MG63 (cell line): ENCODE measurements at regions not wholly inside any gene's neighbourhood (a gene's known extent, or its start where the extent isn't known, plus 50 kb on each side); places are given as distances from the start of the nearest gene placed in this dataset.

Source experiments
- DNase-seq: peaks from one replicate; pipeline ENCODE4 v3.0.0-alpha.2; 2020
- H3K27me3 ChIP-seq: fragments of 250-450 bp; sonication (Bioruptor Pico); 2 replicates; pipeline ENCODE4 v1.5.1; 2020; ENCODE audit warnings: mild to moderate bottlenecking, moderate library complexity
- H3K36me3 ChIP-seq: fragments of 250-450 bp; sonication (Bioruptor Pico); 2 replicates; pipeline ENCODE4 v1.5.1; 2020; ENCODE audit warnings: mild to moderate bottlenecking, moderate library complexity
- H3K4me3 ChIP-seq: fragments of 250-450 bp; sonication (Bioruptor Pico); 2 replicates; pipeline ENCODE4 v1.5.1; 2020; ENCODE audit warnings: mild to moderate bottlenecking, moderate library complexity
- H3K9me3 ChIP-seq: fragments of 250-450 bp; sonication (Bioruptor Pico); 2 replicates; pipeline ENCODE4 v1.5.1; 2020; ENCODE audit warnings: mild to moderate bottlenecking, moderate library complexity

DNA sequence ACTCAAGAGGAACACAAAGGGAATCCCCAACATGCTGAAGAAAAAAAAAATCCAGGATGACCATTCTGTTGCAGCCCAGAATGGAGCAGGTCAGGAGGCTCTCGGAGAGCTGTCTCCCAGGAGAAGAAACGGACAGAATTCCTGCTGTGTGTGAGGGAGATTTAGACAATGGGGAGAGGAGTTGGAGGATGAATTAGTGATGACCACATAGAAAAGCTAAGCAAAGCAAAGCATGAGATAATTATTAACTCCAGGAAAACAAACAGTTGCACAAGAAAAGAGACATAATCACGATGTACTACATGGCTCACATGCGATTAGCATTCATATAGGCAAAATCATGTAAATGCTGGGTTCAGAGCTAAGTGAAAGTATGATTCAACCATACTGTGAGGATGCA is 61.1 kb upstream of the SMYD2 start:
- Histone ChIP-seq H3K4me3 (no peak overlapping the region), H3K9me3 (no peaks in the 10 kb centered on the region), H3K36me3 (no peaks in the 10 kb centered on the region), H3K27me3 (peaks cover 41% of the 10 kb centered on the region)
- DNase-seq: no peak

DNA sequence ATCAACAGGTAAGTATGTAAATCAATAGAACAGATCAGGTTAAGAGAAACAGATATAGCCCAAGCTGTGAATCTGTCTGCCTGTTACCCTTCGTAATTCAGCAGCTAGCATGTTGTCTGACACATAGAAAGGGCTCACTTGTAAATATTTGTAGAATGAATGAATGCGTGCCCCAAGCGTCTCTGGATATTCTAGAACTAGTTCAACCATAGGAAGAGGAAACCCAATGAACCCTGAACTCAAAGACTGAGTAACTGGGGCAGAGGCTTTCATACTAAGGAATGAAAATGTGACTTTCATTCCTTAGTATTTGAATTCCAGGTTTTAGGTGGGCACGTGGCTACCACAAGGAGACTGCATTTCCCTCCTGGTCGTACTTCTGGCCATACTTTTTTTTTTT is 60.1 kb upstream of the SMYD2 start:
- Histone ChIP-seq H3K9me3 (no peaks in the 10 kb centered on the region), H3K27me3 (peaks cover 31% of the 10 kb centered on the region), H3K4me3 (no peak overlapping the region), H3K36me3 (no peaks in the 10 kb centered on the region)
- no peak for DNase-seq

DNA sequence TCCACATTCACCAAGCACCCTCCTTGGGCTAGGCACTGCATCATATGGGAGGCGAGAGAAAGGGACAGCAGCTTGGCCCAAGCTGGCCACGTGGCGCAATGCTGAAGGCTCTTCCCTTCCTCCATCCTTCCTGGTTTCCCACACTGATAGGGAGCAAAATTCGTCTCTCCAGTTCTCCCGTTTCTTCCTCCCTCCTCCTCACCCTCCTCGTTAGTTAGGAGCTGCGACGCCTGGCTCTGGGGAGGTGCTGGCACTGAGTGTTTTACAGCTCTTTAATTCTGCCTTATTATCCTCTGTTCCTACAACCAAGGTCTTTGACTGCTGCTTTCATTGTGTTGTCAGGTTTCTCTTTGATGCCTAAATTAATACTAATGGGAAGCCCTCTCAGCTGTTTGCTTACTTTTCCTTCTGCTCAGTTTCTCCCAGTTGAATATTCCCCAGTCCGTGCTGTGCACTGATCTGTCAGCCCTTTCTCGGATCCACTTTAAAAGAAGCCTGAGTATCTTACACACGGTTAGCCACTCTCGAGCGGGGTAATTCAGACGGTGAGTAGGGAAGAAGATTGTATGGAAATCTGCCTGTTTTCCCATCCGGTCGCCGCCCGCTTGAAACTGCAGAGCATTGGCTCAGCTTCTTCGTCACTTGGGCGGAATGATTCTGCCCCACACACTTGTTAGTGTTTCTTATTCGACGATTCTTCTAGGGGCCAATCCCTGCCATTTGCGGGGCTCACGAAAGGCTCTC is 56.2 kb upstream of the SMYD2 start:
- H3K9me3 ChIP-seq: no peaks in the 10 kb centered on the region
- H3K4me3 ChIP-seq: peak overlapping the region; percentile 10
- peak; percentile 13 for DNase-seq
- no peaks in the 10 kb centered on the region for H3K36me3 ChIP-seq
- peaks cover 9% of the 10 kb centered on the region for H3K27me3 ChIP-seq

DNA sequence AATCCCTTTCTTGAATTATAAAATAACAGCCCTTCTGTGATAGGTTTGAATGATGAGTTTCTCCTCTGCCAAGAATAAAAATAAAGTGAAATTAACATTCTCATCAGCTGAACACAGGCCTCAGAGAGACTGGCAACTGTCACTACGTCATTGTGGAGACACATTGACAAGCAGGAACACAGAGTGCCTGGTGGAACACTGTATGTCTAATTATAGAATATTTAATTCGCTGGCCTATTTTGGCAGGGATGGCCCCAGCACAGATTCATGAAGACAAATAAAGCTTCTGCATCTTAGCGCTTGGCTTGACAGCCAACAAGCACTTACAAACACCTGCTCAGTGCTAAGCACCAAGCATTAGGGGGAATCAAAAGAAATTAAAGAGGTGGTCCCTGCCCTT is 52.0 kb upstream of the SMYD2 start:
- Histone ChIP-seq H3K9me3 (no peaks in the 10 kb centered on the region), H3K36me3 (no peaks in the 10 kb centered on the region), H3K4me3 (no peak overlapping the region), H3K27me3 (no peaks in the 10 kb centered on the region)
- DNase-seq: no peak

DNA sequence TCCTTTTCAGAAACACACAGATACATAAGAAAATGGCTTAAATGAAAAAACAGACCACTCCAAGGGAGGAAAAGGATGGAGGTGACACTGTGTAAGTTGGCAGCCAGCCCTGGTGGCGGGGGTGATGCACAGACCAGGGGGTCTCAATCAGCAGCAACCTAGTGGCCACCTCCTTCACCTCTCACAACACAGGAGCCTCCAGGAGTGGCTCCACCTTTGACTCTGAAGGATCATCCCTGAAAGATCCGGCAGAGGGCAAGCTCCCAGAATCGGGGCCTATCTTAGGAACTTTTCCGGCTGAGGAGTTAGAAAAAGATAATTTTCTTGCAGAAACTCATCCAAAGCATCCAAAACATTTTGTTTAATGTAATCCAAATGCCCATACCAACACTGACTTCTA is 51.2 kb upstream of the SMYD2 start:
- no peak for DNase-seq
- Histone ChIP-seq H3K36me3 (no peaks in the 10 kb centered on the region), H3K9me3 (no peaks in the 10 kb centered on the region), H3K27me3 (peaks cover 5% of the 10 kb centered on the region; the same call in 1 of the 2 replicates), H3K4me3 (no peak overlapping the region)
